Smooth muscle cell (in vitro differentiated cells): ENCODE measurements at regions not wholly inside any gene's neighbourhood (a gene's known extent, or its start where the extent isn't known, plus 50 kb on each side); places are given as distances from the start of the nearest gene placed in this dataset.

Source experiments
- DNase-seq: peaks from one replicate; lab custom pipeline; 2025; ENCODE audit not compliant: unreplicated experiment; lab: John Stamatoyannopoulos, UW
- H2AFZ ChIP-seq: fragments of 200-600 bp; sonication (generic); 2 replicates; pipeline ENCODE4 v1.6.0; 2016; ENCODE audit warnings: antibody characterized with exemption, low read depth, mild to moderate bottlenecking
- H3F3A ChIP-seq: fragments of 200-600 bp; sonication (generic); 2 replicates; pipeline ENCODE4 v1.6.0; 2017; ENCODE audit warnings: antibody characterized with exemption, low read depth
- H3K27ac ChIP-seq: fragments of 200-600 bp; sonication (generic); 2 replicates; pipeline ENCODE4 v1.5.1; 2016; ENCODE audit warnings: low read depth, mild to moderate bottlenecking
- H3K27me3 ChIP-seq: fragments of 200-600 bp; sonication (generic); 2 replicates; pipeline ENCODE4 v1.6.1; 2016; ENCODE audit warnings: low read depth, mild to moderate bottlenecking
- H3K36me3 ChIP-seq: fragments of 200-600 bp; sonication (generic); 2 replicates; pipeline ENCODE4 v1.5.1; 2016; ENCODE audit warnings: low read depth
- H3K4me1 ChIP-seq: fragments of 200-600 bp; sonication (generic); 2 replicates; pipeline ENCODE4 v1.5.1; 2016; ENCODE audit warnings: low read depth
- H3K4me2 ChIP-seq: fragments of 200-600 bp; sonication (generic); 2 replicates; pipeline ENCODE4 v1.6.0; 2016; ENCODE audit warnings: mild to moderate bottlenecking
- H3K4me3 ChIP-seq: fragments of 200-600 bp; sonication (generic); 2 replicates; pipeline ENCODE4 v1.5.1; 2016; ENCODE audit warnings: mild to moderate bottlenecking
- H3K79me2 ChIP-seq: fragments of 200-600 bp; sonication (generic); 2 replicates; pipeline ENCODE4 v1.6.0; 2016; ENCODE audit warnings: low read depth, mild to moderate bottlenecking
- H3K9ac ChIP-seq: fragments of 200-600 bp; sonication (generic); 2 replicates; pipeline ENCODE4 v1.6.0; 2016; ENCODE audit warnings: low read depth
- H3K9me3 ChIP-seq: fragments of 200-600 bp; sonication (generic); replicated peaks from 2 replicates; pipeline ENCODE4 v1.5.1; 2016; ENCODE audit warnings: low read depth
- H4K20me1 ChIP-seq: fragments of 200-600 bp; sonication (generic); 2 replicates; pipeline ENCODE4 v1.6.0; 2016; ENCODE audit warnings: low read depth
- CTCF ChIP-seq: fragments of 200-600 bp; sonication (generic); IDR thresholded peaks from 2 replicates; pipeline ENCODE4 v1.5.1; 2017; ENCODE audit warnings: borderline replicate concordance, mild to moderate bottlenecking, antibody characterized with exemption; ENCODE audit not compliant: insufficient read depth, poor library complexity, severe bottlenecking
- WGBS: methylation state at CpG from one replicate; pipeline ENCODE4 v1.1.7; 2016; ENCODE audit warnings: low lambda C conversion rate; 5-methylcytosine and 5-hydroxymethylcytosine counted together

- DNase-seq, result no peak
- Histone ChIP-seq H3K79me2 (no peaks in the 10 kb centered on the region), H3K27ac (peak overlapping the region; percentile 21), H3K9me3 (no peaks in the 10 kb centered on the region), H2AFZ (no peak overlapping the region), H3K36me3 (no peaks in the 10 kb centered on the region), H4K20me1 (no peaks in the 10 kb centered on the region), H3K4me2 (no peak overlapping the region), H3K9ac (no peak overlapping the region), H3K4me1 (peaks cover 7% of the 10 kb centered on the region), H3K27me3 (no peaks in the 10 kb centered on the region), H3K4me3 (no peak overlapping the region), H3F3A (peaks cover 7% of the 10 kb centered on the region)
- TF ChIP-seq CTCF, result no peak
Measured at GRCh38 chr3:55343486-55344357, 143.4 kb downstream of the WNT5A start.

GRCh38 chr3:55341502-55342031 lies 145.5 kb downstream of the WNT5A start:
- no peaks in the 10 kb centered on the region for H3K79me2 ChIP-seq
- TF ChIP-seq CTCF, result no peak
- no peaks in the 10 kb centered on the region for H4K20me1 ChIP-seq
- no peaks in the 10 kb centered on the region for H3K27me3 ChIP-seq
- no peak overlapping the region for H3K27ac ChIP-seq
- H3K4me3 ChIP-seq, result no peak overlapping the region
- no peak overlapping the region for H3K9ac ChIP-seq
- peaks cover 7% of the 10 kb centered on the region for H3K4me1 ChIP-seq
- H3F3A ChIP-seq, result peaks cover 7% of the 10 kb centered on the region
- H3K9me3 ChIP-seq, result no peaks in the 10 kb centered on the region
- no peak overlapping the region for H2AFZ ChIP-seq
- WGBS, result 48% methylated on average over 3 of the region's 3 CpGs
- H3K4me2 ChIP-seq, result no peak overlapping the region
- no peaks in the 10 kb centered on the region for H3K36me3 ChIP-seq
- DNase-seq, result no peak

- no peaks in the 10 kb centered on the region for H4K20me1 ChIP-seq
- no peaks in the 10 kb centered on the region for H3K79me2 ChIP-seq
- H3K4me2 ChIP-seq, result no peak overlapping the region
- DNase-seq, result no peak
- no peaks in the 10 kb centered on the region for H3K27me3 ChIP-seq
- H3K4me3 ChIP-seq, result no peak overlapping the region
- H3F3A ChIP-seq, result peaks cover 7% of the 10 kb centered on the region
- no peaks in the 10 kb centered on the region for H3K36me3 ChIP-seq
- 62% methylated on average over 4 of the region's 4 CpGs for WGBS
- TF ChIP-seq CTCF, result no peak
- H2AFZ ChIP-seq, result no peak overlapping the region
- no peak overlapping the region for H3K9ac ChIP-seq
- H3K27ac ChIP-seq, result no peak overlapping the region
- peaks cover 7% of the 10 kb centered on the region for H3K4me1 ChIP-seq
- no peaks in the 10 kb centered on the region for H3K9me3 ChIP-seq
Measured at GRCh38 chr3:55339819-55340218, 147.3 kb downstream of the WNT5A start.
